Nucleus accumbens (tissue), 56 donors: ENCODE measurements at regions not wholly inside any gene's neighbourhood (a gene's known extent, or its start where the extent isn't known, plus 50 kb on each side); places are given as distances from the start of the nearest gene placed in this dataset.

ENCODE experiments used
- DNase-seq, 56 donors: peaks; one replicate each; lab custom pipeline; 2025; lab: John Stamatoyannopoulos, UW

DNA sequence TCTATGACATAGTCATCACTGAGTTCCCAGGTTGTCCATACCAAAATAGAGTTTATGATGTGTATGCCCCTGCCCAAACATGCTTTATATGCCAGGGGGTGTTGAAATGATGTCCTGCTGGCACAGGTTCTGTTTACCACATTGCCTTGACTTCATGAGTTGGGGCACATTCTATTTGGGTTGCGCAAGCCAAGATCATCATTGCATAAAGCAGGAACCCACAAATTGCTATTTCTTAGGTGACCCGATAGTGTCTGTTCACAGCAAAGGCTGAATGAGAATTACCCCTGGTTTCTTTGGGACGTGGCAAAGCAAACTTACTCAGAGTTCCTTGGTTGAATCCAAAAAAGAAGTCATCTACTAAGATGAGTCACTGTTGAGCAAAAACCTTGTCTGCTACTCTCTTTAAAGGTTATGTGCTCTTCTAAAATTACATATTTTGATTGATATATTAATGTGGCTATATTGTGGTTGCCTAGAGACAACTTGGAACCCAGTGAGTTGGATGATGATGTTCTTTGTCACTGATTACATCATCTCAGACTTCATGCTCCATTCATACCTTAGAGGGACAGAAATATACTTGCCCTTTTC lies 912.6 kb upstream of the SOX9 start:
- peak in 1 of 56 donors; percentile 5 for DNase-seq

DNA sequence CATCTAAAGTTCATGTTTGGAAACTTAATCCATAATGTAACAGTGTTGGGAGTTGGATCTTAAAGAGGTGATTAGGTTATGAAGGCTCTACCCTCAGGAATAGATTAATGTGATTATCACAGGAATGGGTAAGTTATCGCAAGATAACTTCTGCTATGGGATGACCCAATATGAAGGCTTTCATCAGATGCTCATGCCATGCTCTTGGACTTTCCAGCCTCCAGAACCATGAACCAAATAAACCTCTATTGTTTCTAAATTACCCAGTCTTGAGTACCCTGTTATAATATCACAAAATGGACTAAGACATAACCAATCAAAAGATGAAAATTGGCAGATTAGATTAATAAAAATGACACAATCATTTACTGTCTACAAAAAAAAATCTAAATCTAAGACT lies 906.9 kb upstream of the SOX9 start:
- no peak for DNase-seq

DNA sequence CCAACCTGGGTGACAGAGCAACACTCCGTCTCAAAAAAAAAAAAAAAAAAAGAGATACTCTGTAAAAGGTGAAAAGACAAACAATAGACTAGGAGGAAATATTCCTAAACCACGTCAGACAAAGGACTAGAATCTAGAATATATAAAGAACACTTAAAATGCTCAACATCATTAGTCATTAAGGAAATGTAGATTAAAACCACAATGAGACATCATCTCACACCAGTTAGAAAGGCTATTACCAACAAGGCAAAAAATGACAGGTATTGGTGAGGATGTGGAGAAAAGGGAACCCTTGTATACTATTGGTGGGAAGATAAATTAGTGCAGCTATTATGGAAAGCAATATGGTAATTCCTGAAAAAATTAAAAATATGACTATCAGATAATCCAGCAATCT lies 903.1 kb upstream of the SOX9 start:
- no peak for DNase-seq

DNA sequence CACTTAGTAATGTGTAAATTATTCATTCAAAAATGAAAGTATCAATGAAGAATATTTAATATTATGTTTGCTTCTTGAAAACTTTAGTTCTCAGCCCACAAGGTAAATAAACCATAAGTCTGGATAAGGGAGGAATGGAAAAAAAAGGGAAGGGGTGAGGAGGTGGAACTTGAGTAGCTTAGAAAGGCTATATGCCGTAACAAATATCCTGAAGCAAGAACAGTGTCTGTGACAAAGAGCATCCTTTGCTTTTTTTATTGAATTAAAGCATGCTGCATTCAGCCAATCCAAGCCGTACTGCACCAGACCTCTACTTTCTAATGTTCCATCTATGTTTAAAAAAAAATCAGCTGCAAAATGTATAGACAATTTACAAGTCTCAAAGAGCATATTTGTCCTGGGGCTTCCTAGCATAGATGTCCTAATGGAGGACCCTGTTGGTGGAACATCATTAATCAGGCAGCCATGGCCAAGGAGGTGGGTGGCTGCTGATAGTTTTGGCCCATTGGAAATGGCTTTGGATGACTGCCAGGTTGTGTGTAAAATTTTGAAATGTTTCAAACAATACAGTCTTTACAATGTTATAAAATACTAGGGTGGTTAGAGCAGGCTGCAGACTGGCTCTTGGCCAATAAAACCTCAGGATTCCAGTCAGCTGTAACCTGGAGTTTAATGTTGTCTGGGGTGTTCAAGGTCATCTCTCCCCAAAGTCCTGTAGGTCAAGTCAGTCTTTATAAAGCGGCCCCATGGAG lies 895.8 kb upstream of the SOX9 start:
- DNase-seq: peak in 1 of 56 donors; percentile 4

DNA sequence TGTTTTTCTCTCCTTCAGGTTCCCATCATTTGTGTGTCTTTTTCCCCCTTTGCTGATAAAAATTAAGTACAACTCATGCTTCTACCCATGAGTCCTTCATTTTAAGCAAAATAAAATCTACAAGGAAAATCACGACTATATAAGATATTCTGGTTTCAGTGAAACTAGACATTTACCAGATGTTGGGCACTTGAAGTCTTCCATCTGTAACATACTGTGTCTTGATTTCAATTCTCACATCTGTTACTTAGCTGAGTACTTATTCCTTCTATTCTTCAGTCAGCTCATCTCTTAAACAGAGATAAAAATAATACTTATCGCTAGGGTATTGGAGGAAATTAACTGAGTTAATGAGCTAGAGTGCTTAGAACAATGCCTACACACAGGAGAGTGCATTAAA lies 893.0 kb upstream of the SOX9 start:
- DNase-seq: no peak

DNA sequence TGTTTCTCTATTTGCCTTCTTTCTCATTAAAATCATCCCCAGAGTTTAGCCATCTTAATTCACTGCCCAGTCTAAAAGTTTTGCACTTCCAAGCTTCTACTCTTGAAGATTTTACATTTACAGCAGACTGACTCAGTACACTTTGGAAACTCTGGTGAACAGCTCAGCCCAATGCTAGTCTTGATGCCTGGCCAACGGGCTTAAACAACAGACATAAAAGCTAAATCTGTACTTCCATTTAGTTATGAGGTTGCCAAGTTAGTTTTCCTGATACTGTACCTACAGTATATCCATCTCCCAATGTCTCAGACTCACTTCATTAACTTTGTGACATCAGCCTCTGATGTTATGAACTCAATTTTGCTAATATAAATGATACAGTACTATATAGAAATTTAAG lies 891.8 kb upstream of the SOX9 start:
- DNase-seq: no peak

DNA sequence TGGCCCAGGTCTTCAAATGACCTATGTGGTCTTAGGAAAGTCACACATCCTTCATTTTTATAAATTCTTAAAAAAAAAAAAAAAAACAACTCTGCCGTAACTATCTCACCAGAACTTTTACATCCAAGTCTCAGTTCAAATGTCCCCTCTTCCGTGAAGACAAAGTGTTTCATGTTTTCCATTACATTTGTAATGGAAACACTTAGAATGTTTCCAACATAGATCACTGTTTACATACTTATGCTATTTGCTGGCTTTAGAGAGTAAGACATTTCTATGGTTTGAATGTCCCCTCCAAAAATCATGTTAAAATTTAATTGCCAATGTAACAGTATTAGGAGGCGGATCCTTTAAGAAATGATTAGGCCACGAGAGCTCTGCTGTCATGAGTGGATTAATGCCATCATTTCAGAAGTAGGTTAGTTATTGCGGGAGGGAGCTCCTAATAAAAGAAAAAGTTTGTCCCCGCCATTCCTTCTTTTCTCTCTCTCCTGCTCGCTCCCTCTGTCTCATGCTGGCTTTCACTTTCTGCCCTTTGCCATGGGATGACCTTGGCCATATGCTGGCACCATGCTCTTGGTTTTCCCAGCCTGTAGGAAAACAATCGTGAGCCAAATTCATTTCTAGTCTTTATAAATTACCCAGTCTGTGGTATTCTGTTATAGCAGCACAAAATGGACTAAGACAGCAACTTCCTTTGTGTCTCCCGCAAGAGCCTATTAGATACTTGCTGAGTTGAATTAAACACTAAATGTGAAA lies 887.8 kb upstream of the SOX9 start:
- DNase-seq: no peak

DNA sequence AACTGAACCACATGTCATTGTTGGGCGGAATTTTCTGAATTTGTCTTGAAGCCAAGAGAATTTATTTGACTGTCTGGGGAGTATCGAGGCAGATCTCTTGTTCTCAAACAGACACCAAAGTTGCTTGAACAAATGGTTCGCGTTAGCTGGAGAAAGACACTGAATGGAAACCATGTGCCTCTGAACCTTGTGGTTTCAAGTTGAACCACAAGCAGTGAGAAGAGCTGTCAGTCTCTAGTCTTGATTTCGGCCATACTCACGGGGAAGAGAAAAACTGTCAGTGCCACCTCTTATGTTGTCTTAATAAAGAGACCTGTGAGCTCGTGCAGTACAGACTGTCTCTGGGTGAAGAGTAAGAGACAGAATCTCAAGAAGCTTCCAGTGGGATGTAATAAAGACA lies 886.5 kb upstream of the SOX9 start:
- DNase-seq: no peak

DNA sequence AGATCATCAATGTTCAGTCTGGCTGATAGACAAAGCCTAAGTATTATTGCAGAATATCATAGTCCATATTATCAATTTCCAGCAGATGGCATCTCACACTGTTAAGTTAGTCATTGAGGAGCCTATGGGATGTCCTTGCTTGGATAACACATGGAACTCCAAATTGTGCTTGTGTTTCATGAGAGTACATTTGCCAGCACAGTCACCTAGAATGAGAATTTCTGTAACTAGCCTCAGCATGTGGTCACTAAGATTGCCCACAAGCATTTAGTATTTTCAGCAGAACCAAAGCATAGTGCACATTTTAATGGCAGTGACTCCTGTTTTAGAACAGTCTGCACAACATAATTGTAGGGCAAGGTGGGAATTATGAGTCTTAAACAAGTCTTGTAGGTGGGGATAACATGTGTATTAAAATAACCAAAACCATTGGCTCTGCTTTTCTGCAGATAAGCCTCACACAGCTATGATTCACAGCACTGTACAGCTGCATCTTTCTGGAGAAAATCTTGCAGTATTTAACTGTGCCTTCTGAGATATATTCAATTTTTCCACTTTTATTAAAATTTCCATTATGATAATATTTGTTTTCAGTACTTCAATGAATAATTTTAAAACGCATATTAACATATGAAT lies 882.8 kb upstream of the SOX9 start:
- DNase-seq: peak in 1 of 56 donors; percentile 0

DNA sequence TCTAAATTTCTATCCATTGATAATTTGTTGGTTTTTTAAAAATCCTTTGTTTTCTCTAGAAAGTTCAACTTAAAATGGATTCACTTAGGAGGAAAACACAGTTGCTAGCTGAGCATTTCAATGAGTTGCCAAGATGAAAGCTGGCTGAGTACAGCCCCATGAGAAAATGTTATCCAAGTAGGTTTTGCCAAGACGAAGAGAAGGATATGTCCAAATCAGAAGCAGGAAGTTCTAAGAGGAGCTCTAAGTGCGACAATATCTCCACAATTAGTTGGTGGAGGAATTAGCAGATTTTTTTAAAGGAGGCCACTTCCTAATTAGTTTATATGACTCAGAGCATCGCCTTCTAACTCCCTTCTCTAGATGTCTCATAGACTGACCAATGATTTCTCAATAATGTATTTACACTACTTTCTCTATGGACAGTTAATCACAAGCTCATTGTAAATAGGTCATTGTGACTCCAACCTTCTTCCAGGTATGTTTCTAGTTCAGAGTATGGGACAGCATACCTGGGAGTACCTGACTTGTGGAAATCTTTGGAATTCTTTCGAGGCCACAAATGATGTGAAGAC lies 873.3 kb upstream of the SOX9 start:
- no peak for DNase-seq

DNA sequence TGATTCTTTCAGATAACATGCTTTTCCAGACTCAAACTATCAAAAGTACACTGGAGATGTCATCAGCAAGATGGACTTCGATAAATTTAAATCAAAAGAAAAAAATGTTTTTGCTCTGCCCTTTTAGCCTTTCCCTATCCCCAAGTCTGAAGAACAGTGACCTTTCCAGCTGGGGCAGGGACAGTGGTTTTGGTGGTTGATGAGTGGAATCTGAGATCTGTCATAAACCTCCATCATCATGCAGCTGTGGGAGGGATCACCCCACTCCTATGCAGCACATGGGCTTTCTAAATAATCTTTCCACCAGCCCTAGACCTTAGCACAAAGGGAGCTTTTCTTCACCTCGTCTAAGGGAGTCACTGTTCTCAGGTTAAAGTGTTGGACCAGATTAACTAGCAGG lies 869.5 kb upstream of the SOX9 start:
- no peak for DNase-seq

DNA sequence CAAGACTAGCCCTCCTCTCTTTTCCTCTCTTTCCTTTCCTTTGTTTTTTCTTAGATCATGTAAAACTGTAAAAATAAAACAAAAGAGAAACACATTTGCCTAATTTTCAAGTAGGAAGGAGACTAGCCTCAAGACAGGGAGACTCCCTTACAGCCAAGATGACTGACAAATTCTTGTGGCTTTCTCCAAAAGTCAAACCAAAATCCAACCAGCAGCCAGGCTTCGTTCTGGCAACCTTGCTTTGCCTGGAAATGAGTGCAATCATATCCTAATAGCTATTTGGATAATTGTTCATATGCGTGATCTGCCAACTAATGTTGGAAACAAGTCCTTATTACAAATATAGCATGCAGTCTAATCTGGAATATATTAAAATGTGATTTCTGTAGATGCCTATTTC lies 868.9 kb upstream of the SOX9 start:
- no peak for DNase-seq

DNA sequence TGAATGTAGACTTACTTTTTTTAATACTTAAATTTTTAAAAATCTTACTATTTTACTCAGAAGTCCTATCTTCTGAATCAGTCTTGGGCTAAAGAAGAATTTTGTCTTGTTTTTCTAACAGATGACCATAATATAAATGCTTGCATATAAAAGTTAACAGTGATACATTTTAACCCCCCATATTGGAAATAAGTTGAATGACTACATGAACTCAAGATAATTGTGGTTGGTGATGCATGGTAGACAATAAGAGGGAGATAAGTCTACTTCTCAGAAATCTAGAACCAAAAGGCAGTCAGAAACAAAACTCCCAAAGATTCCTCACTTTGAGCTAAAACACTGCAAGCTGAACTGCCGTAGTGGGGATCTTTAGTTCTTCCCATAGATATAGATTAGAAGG lies 868.4 kb upstream of the SOX9 start:
- DNase-seq: no peak

DNA sequence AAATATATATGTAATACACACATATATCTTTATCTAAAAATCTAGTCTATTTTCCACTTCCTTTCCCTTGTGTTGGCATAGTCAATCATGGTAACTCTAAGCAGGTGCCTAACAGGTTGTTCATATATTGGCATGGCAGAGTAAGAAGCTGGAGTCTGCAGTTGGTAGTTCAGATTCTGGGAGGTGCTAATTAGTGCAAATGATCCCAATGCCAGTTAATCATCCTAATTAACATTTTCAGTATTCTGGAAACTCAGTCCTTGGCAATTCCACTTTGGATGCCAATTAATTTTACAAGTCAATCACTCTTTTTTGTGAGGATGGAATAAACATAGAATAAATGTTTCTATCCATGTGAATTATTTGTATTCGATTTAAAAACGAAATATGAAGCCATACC lies 863.7 kb upstream of the SOX9 start:
- no peak for DNase-seq

DNA sequence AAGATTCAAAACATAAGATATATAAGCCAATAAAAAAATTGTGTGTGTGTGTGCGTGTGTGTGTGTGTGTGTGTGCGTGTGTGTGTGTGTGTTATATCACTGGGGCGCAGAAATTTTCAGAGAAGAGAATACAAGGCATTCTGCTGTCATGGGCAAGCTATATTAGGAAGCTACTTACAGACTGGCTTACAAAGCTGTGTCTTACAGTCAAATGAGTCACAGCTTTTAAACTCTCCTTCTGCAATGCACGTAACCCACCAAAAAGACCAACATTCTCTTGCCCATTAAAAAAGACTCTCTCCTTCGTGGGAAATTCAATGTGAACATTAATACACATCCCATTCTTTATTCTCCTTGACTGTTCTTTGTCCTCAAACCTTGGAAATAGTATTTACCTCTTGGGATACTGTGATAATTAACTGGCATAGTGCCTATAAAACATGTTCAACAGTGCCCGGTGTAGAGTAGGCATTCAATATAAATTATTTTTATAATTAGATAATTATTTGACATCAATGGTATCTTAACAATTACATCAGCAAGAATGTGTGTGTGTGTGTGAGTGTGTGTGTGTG lies 860.4 kb upstream of the SOX9 start:
- no peak for DNase-seq

DNA sequence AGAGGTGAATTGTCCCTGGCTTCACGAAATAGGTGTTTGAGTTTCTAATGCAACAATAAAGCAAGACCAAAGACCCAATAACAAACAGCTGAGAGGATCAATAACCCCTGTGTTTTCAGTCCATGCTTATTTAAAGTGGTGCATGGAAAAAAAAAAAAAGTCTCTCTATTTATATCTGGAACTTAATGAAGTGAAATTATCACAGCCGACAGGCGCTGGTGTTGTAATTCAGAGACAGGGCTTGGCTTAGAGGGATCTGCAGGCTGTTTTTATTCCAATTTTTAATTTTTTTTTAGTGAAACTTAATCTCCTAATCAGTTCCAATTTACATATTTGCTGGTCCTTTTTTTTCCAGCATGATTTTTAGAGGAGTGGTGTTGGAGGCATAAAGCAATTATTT lies 858.2 kb upstream of the SOX9 start:
- no peak for DNase-seq

DNA sequence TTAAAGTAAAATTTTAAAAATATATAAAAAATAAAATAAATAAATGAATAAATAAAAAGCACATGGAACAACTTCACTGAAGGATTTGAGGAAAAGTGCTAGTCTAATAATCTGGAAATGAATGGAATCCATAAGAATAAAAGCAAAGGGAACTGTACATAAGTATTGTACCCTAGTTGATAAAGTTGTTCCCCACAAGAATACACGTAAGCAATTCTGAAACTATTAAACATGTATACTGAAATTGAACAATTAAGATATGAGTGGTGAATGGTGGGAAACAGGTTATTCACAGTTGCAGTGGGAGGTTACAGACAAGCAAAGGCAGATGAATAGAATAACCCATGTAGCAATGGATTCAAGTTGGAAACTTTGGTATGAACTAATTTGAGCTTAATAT lies 853.2 kb upstream of the SOX9 start:
- DNase-seq: no peak

DNA sequence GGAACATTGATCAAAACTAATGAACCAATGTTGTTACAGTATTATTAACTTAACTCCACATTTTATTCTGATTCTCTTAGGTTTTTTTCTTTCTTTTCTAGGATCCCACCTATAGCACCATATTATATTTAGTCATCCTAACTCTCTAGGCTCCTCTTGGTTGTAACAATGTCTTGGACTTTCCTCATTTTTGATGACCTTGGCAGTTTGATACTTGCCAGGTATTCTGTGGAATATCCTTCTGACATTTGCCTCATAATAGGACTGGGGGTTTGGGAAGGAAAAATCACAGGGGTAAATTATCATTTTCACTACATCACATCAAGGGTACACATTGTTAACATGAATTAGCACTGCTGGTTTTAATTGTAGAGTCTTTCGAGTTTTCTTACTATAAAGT lies 851.6 kb upstream of the SOX9 start:
- no peak for DNase-seq

DNA sequence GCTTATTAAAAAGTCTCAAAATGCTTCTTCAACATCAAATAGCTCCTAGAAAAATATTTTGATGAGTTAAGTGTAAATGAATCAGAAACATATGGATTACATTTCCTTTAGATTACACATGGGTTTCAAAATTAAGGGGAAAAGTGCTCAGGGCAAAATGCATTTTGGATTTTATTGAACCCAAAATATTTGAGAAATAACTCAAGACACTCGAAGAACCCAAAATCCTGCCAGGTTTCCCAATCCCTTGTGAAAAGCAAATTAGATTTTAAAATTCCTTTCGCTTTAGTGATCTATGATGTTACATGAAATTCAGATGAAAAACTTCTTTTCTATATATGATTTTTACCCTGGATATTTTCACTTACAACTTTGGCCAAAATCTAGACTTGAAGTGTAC lies 847.4 kb upstream of the SOX9 start:
- no peak for DNase-seq

DNA sequence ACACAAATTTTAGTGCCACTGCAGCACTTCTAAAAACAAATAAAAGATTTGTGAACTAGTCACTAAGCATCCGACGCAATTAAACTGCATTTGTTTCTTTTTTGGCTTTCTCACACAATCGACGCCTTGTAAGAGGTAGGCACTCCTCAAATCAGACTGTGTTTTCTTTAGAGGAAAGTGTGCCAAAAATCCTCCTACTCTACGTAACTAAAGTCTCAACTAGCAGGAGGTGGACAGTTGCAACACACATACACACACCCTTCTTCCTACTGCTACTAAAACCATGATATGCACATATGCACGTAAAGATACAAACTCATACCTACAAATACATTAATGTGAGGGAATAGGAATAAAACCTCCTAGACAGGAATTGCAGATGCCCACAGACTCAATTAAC lies 844.7 kb upstream of the SOX9 start:
- no peak for DNase-seq

DNA sequence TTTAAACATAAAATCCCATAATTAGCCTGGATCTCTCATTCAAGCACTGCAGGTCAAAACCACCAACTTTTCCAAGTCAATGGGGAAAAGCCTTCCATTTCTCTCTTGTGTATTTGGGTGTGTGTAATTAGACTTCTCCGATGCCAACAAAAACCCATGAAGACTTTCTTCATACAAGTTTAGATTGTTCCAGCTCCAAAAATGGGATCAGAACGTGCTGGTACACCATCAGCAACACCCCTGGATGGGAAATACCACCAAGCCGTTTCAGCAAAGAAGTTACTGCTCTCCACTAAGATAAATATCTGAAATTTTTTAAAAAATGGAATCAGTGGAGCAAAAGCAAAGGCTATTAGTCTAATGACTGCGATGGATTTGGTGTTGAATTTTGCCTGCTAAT lies 837.3 kb upstream of the SOX9 start:
- no peak for DNase-seq
